ENCODE measurements at regions not wholly inside any gene's neighbourhood (a gene's known extent, or its start where the extent isn't known, plus 50 kb on each side); places are given as distances from the start of the nearest gene placed in this dataset.

DNA sequence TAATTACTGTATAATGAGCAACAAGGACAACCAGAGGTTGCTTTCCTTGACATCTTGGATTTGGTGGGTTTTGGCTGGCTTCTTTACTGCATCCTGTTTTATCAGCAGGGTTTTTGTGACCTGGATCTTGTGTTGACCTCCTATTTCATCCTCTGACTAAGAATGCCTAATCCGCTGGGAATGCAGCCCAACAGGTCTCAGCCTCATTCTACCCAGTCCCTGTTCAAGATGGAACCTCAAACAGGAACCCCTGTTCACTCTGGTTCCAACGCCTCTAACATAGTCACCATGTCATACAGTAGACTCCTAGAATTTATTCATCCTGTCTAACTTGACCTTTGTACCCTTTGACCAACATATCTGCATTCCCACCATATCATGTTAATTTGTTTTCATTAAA is 183.8 kb upstream of the SOX9 start:
- no peaks in the 10 kb centered on the region for H3K9me3 ChIP-seq (ENCODE audit: low read length)
- no peaks in the 10 kb centered on the region for H3K4me1 ChIP-seq (ENCODE audit: insufficient read depth, low read length, severe bottlenecking)
- H3K4me2 ChIP-seq (ENCODE audit: low read length), result no peak overlapping the region
- no peaks in the 10 kb centered on the region for H3F3A ChIP-seq (ENCODE audit: insufficient read depth, low read length)
- no peak for TF ChIP-seq EZH2 (IDR thresholded peaks at IDR 0.05; ENCODE audit: borderline replicate concordance, low read length)
- TF ChIP-seq, protein P1, sequence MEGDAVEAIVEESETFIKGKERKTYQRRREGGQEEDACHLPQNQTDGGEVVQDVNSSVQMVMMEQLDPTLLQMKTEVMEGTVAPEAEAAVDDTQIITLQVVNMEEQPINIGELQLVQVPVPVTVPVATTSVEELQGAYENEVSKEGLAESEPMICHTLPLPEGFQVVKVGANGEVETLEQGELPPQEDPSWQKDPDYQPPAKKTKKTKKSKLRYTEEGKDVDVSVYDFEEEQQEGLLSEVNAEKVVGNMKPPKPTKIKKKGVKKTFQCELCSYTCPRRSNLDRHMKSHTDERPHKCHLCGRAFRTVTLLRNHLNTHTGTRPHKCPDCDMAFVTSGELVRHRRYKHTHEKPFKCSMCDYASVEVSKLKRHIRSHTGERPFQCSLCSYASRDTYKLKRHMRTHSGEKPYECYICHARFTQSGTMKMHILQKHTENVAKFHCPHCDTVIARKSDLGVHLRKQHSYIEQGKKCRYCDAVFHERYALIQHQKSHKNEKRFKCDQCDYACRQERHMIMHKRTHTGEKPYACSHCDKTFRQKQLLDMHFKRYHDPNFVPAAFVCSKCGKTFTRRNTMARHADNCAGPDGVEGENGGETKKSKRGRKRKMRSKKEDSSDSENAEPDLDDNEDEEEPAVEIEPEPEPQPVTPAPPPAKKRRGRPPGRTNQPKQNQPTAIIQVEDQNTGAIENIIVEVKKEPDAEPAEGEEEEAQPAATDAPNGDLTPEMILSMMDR (IDR thresholded peaks at IDR 0.05; ENCODE audit: low read length), result no peak
- no peaks in the 10 kb centered on the region for H3K79me2 ChIP-seq (ENCODE audit: insufficient read depth, low read length)
- H3K9ac ChIP-seq (ENCODE audit: low read length), result no peak overlapping the region
- no peaks in the 10 kb centered on the region for H4K20me1 ChIP-seq (ENCODE audit: insufficient read depth, low read length)
- no peaks in the 10 kb centered on the region for H3K27me3 ChIP-seq (ENCODE audit: insufficient read depth, low read length)
- no peak overlapping the region for H3K4me3 ChIP-seq (ENCODE audit: low read depth, low read length, poor library complexity, severe bottlenecking)
- H3K9me2 ChIP-seq (ENCODE audit: low read depth, low read length), result no peaks in the 10 kb centered on the region
- H3K27ac ChIP-seq (ENCODE audit: low read depth, low read length, poor library complexity, severe bottlenecking), result no peak overlapping the region
- no peaks in the 10 kb centered on the region for H3K36me3 ChIP-seq (ENCODE audit: insufficient read depth, low read length)
- no peak overlapping the region for H2AFZ ChIP-seq (ENCODE audit: low read length)

DNA sequence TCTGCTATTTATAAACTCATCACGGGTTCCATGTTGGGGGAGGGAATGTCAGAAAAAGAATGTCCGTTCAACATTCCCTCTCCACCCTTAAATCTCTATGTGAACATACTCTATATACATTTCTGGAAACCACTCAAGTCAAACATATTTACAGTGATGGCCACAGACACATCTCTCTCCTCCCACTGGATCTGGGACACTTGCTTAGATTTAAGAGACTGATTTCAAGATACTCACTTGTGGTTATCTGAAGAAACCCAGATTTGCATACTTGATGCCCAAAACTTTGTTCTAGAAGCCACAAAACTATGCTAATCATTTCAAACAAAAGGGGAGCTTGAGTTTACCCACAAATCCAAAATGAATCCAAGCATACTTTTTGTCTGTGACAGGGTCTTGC is 182.9 kb upstream of the SOX9 start:
- no peak overlapping the region for H3K27ac ChIP-seq (ENCODE audit: low read depth, low read length, poor library complexity, severe bottlenecking)
- no peaks in the 10 kb centered on the region for H3K9me2 ChIP-seq (ENCODE audit: low read depth, low read length)
- H3K4me2 ChIP-seq (ENCODE audit: low read length), result no peak overlapping the region
- no peaks in the 10 kb centered on the region for H3K4me1 ChIP-seq (ENCODE audit: insufficient read depth, low read length, severe bottlenecking)
- no peaks in the 10 kb centered on the region for H4K20me1 ChIP-seq (ENCODE audit: insufficient read depth, low read length)
- no peak for TF ChIP-seq EZH2 (IDR thresholded peaks at IDR 0.05; ENCODE audit: borderline replicate concordance, low read length)
- TF ChIP-seq, protein P1 (IDR thresholded peaks at IDR 0.05; ENCODE audit: low read length), result no peak
- H3K79me2 ChIP-seq (ENCODE audit: insufficient read depth, low read length), result no peaks in the 10 kb centered on the region
- no peak overlapping the region for H3K4me3 ChIP-seq (ENCODE audit: low read depth, low read length, poor library complexity, severe bottlenecking)
- no peaks in the 10 kb centered on the region for H3K9me3 ChIP-seq (ENCODE audit: low read length)
- H3F3A ChIP-seq (ENCODE audit: insufficient read depth, low read length), result no peaks in the 10 kb centered on the region
- H3K36me3 ChIP-seq (ENCODE audit: insufficient read depth, low read length), result no peaks in the 10 kb centered on the region
- no peak overlapping the region for H3K9ac ChIP-seq (ENCODE audit: low read length)
- no peaks in the 10 kb centered on the region for H3K27me3 ChIP-seq (ENCODE audit: insufficient read depth, low read length)
- no peak overlapping the region for H2AFZ ChIP-seq (ENCODE audit: low read length)

DNA sequence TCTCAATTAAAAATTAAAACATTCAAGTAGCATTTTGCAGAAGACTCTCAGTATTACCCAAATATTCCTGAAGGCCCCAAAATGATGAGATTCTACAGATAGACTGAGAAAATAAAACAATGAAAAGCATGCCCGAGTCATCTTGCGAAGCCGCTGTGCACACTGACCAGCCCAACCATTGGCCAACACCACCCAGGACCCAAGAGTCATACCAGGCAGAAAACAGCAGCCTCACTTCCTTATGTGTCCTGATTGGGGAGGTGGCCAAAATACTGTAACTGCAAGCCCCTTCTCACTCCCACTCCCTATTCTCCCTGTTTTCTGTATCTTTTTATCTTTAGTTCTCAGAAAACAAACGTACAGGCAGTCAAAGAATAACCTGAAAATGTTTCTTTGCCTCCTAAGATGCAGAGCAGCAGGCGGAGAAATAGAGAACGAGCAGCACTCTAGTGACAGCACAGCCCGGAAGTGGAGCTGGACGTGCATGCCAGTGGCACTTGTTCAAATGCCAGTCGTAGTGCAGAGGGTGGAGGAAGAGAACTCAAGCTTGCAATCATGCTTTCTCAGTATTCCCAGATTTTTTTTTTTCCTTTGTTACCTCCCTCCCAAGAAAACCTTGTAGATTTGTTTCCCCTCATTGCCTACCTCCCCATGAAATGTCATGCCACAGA is 182.3 kb upstream of the SOX9 start:
- Histone ChIP-seq H3K9me2 (ENCODE audit: low read depth, low read length) (no peaks in the 10 kb centered on the region), H3K4me2 (ENCODE audit: low read length) (no peak overlapping the region), H3F3A (ENCODE audit: insufficient read depth, low read length) (no peaks in the 10 kb centered on the region), H3K36me3 (ENCODE audit: insufficient read depth, low read length) (no peaks in the 10 kb centered on the region), H3K27me3 (ENCODE audit: insufficient read depth, low read length) (no peaks in the 10 kb centered on the region), H3K9me3 (ENCODE audit: low read length) (no peaks in the 10 kb centered on the region), H3K4me3 (ENCODE audit: low read depth, low read length, poor library complexity, severe bottlenecking) (no peak overlapping the region), H3K9ac (ENCODE audit: low read length) (no peak overlapping the region), H4K20me1 (ENCODE audit: insufficient read depth, low read length) (no peaks in the 10 kb centered on the region), H3K4me1 (ENCODE audit: insufficient read depth, low read length, severe bottlenecking) (no peaks in the 10 kb centered on the region), H3K27ac (ENCODE audit: low read depth, low read length, poor library complexity, severe bottlenecking) (no peak overlapping the region), H2AFZ (ENCODE audit: low read length) (no peak overlapping the region), H3K79me2 (ENCODE audit: insufficient read depth, low read length) (no peaks in the 10 kb centered on the region)
- TF ChIP-seq, protein P1 (IDR thresholded peaks at IDR 0.05; ENCODE audit: low read length), result no peak
- no peak for TF ChIP-seq EZH2 (IDR thresholded peaks at IDR 0.05; ENCODE audit: borderline replicate concordance, low read length)

Data from OCI-LY1 (cell line).